OCI-LY3 (cell line): ENCODE measurements at regions not wholly inside any gene's neighbourhood (a gene's known extent, or its start where the extent isn't known, plus 50 kb on each side); places are given as distances from the start of the nearest gene placed in this dataset.

Experiments
- EZH2phosphoT487 ChIP-seq: fragments of 200-600 bp; shearing (Covaris generic); IDR thresholded peaks from 2 replicates; pipeline ENCODE4 v1.6.1; 2018; ENCODE audit warnings: antibody characterized with exemption, mixed run types, low read depth
- TF ChIP-seq, protein P1 (sequence below): fragments of 200-600, 300-600 bp; sonication (generic); IDR thresholded peaks from 2 replicates; pipeline ENCODE4 v1.5.1; 2014; ENCODE audit warnings: antibody characterized with exemption, low read length, low read depth

DNA sequence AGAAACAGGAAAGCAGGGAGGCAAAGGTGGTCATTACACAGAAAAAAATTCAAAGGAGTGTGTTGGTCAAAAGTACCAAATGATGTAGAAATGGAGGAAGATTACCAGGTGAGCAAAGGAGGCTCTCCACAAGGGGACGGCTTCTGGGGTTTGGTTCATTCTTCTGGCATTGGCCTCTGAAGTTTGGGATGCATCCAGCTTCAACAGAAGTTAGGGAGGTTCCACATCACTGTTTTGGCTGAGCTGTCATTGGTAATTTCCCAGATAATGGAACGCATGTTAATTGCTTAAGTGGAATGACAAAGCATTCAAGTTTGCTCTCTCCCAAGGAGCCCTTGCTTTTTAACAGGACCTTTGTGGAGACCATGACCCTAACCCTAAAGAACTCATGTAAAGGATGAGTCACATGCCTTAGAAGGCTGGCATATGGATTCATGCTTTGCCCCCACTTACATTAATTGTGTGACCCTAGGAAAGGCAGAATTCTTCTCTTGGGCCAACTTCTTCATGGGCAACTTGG, 398.6 kb downstream of the GPAM start:
- TF ChIP-seq, protein P1, sequence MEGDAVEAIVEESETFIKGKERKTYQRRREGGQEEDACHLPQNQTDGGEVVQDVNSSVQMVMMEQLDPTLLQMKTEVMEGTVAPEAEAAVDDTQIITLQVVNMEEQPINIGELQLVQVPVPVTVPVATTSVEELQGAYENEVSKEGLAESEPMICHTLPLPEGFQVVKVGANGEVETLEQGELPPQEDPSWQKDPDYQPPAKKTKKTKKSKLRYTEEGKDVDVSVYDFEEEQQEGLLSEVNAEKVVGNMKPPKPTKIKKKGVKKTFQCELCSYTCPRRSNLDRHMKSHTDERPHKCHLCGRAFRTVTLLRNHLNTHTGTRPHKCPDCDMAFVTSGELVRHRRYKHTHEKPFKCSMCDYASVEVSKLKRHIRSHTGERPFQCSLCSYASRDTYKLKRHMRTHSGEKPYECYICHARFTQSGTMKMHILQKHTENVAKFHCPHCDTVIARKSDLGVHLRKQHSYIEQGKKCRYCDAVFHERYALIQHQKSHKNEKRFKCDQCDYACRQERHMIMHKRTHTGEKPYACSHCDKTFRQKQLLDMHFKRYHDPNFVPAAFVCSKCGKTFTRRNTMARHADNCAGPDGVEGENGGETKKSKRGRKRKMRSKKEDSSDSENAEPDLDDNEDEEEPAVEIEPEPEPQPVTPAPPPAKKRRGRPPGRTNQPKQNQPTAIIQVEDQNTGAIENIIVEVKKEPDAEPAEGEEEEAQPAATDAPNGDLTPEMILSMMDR = no peak
- TF ChIP-seq EZH2phosphoT487 = no peak
